ENCODE measurements at regions not wholly inside any gene's neighbourhood (a gene's known extent, or its start where the extent isn't known, plus 50 kb on each side); places are given as distances from the start of the nearest gene placed in this dataset.
"Not testable (repeated sequence)": the region's sequence is repeated elsewhere in the genome, so short reads cannot be mapped to it uniquely, and the experiment has no call there.

DNA sequence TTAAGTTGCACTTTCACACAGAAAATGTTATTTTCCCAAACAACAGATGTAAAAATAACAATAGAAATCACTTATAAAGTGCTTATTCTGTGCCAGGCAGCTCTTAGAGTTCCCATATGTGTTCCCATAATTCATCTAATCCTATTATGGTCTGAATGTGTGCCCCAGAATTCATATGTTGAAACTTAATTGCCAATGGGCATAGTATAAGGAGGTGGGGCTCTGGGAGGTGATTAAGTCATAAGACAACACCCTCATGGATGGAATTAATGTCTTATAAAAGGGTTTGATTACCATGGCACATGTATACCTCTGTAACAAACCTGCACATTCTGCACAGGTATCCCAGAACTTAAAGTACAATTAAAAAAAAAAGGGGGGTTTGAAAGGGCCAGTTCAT lies 92.7 kb downstream of the FZD1 start:
- DNase-seq: no peak

GRCh38 chr7:91357379-91357778 lies 93.1 kb downstream of the FZD1 start:
- DNase-seq: no peak

GRCh38 chr7:91357901-91358300 lies 93.7 kb downstream of the FZD1 start:
- no peak for DNase-seq

- no peak for DNase-seq
Measured at GRCh38 chr7:91358303-91358702, 94.1 kb downstream of the FZD1 start.

DNA sequence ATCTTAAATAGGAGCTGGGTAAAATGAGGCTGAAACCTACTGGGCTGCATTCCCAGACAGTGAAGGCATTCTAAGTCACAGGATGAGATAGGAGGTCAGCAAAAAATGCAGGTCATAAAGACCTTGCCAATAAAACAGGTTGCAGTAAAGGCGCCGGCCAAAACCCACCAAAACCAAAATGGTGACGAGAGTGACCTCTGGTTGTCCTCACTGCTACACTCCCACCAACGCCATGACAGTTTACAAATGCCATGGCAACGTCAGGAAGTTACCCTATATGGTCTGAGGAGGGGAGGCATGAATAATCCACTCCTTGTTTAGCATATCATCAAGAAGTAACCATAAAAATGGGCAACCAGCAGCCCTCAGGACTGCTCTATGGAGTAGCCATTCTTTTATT lies 100.9 kb downstream of the FZD1 start:
- DNase-seq: not testable (repeated sequence)

DNA sequence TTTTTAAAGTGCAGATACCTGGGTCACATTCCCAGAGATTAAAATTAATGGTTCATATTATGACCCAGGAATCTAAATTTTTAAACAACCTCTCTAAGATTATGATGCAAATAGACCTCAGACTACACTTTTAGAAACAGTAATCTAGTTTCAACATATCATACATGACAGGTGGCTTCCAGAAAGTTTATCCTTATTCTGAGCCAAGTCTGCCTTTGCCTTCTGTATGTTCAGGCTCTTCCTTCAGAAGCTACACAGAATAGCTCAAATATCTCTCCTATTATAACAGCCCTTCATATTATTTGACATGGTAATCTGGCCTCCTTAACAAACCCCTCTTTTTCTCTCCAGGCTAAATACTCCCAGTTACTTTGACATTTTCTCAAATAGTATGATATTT lies 101.9 kb downstream of the FZD1 start:
- DNase-seq: no peak

- no peak for DNase-seq
Measured at GRCh38 chr7:91367812-91368578, 103.8 kb downstream of the FZD1 start.

DNA sequence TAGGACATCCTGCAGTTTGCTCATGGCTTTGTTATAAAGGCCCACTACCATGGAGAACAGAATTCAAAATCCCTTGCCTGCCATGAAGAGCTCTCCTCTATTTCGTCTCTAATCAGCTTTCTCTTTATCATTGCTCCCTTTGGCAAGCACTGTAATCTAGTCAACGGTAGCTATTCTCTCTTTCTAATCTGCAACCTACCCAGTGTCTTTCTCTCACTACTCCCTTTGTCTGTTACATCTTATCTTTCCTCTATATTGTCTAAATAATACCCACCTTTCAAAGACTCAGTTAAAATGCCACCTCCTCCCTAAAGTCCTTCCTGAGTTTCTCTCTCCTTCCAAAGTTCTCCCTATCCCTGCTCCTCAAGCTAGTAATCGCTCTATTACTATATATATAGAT lies 108.1 kb downstream of the FZD1 start:
- DNase-seq: no peak

DNA sequence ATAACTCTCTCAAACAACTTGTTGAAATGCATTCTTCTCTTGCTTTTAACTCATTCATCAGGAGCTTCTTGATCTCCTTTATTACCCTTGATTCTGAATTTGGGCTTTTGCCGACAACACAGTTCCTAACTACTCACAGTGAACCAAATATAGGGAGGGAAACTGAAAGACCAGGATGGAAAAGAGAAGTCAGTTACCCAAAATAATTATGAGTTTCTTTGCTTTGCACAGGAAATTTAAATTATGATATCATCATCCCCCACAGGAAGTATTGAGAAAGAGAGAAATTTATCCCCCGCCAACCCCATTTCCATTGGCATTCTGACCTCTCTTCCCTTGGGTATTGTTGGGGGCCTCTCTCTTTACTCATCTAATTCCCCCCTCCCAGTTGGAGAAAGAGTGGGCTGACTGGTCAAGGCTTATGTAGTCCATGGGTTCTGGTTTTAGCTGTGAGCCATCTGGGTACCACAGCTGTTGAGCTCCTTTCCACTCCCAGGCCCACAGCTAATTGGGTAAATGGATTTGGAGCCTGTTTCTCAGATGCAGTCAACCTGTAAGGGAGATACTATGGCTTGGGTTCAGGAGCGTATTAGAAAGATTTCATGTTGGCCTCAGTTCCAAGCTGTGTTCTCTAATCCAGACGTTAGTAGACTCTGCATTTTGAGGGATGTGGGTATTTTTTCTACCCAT lies 109.0 kb downstream of the FZD1 start:
- DNase-seq: no peak

- DNase-seq: no peak
Measured at GRCh38 chr7:91374321-91374989, 110.2 kb downstream of the FZD1 start.

- no peak for DNase-seq
Measured at GRCh38 chr7:91375378-91375777, 111.1 kb downstream of the FZD1 start.

DNA sequence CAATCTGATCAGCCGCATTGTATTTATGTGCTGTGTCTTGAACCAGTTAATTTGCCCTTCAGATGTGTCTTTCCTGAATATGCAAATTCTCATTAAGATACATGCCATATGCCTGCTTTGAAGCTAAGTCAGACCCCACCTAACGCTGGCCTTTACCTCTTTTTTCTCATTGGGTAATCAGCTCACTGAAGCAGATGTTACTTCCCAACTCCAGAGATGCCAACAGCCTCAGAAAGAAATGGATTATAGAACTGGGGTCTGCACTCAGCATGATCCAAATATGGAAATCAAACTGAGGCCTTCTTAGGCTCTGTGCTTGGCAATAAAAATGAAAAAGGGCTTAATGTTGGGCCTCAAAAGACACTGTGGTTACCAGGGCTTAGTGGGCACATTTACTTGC lies 113.9 kb downstream of the FZD1 start:
- DNase-seq: no peak

GRCh38 chr7:91379236-91379635 lies 115.0 kb downstream of the FZD1 start:
- DNase-seq: no peak

DNA sequence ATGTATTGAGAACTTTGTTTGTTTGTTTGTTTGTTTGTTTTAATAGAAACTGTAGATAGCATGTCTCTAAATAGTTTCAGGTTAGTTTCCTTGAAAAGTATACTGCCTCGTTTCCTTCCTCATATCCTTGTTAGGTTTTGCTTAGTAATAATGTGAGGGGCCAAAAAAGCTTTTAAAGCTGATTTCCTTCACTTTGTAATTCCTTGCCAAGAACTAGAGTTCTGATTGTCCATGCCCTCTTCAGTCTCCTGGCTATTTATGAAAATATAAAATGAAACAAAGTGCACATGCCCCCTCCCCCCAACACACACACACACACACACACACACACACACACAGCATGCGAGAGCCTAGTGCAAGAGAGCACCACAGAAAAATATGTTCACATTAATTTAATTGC lies 115.8 kb downstream of the FZD1 start:
- no peak for DNase-seq

- DNase-seq: no peak
Measured at GRCh38 chr7:91383053-91383904, 119.0 kb downstream of the FZD1 start.

DNA sequence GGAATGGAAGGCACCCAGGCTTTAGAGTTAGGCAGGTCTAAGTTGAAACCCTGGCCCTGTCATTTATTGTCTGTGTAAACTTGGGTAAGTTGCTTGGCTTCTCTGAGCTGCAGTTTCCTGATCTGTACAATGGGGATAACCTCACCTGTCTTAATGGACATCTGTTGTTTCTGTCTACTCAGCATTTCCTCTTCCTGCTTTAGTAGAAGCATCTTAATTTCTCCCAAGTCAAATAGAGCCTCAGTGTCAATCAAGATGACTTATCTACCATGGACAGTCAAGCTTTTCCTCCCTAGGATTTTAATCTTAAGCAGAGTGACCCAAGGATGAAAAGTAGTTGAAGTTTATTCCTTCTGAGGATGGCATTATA lies 119.7 kb downstream of the FZD1 start:
- no peak for DNase-seq

DNA sequence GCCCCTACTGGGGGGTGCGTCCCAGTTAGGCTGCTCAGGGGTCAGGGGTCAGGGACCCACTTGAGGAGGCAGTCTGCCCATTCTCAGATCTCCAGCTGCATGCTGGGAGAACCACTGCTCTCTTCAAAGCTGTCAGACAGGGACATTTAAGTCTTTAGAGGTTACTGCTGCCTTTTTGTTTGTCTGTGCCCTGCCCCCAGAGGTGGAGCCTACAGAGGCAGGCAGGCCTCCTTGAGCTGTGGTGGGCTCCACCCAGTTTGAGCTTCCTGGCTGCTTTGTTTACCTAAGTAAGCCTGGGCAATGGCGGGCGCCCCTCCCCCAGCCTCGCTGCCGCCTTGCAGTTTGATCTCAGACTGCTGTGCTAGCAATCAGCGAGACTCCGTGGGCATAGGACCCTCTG lies 130.5 kb downstream of the FZD1 start:
- DNase-seq: not testable (repeated sequence)

DNA sequence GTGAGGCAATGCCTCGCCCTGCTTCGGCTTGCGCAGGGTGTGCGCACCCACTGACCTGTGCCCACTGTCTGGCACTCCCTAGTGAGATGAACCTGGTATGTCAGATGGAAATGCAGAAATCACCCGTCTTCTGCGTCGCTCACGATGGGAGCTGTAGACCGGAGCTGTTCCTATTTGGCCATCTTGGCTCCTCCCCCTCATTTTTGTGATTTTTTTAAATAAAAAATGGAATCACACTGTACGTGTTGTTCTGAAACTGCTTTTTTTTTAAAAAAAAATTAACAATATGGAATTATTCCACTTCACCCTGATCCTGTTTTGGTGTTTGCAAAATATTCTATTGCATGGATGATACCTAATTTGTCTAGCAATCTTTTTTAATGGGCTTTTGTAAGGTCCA lies 131.1 kb downstream of the FZD1 start:
- not testable (repeated sequence) for DNase-seq

- DNase-seq: no peak
Measured at GRCh38 chr7:91397096-91397495, 132.9 kb downstream of the FZD1 start.

DNA sequence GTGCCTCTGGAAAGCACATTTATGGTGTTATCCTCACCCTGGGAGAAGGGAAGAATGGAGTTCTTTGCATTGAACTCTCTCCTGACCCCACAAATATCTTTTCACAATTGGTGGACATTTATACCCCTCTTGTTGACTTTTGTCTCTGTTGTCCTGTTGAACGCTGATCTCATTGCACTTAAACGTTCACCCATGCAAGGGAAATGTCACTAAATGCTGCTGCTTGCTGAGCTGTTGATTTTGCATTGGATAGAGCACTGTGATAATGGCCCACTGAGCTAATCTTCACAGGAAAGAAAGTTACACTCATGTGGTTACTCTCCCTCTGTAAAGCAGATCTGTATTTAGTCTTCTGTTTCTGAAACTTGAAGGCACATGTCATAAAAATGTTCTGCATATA lies 133.4 kb downstream of the FZD1 start:
- DNase-seq: no peak

GRCh38 chr7:91398341-91398740 lies 134.1 kb downstream of the FZD1 start:
- DNase-seq: no peak

DNA sequence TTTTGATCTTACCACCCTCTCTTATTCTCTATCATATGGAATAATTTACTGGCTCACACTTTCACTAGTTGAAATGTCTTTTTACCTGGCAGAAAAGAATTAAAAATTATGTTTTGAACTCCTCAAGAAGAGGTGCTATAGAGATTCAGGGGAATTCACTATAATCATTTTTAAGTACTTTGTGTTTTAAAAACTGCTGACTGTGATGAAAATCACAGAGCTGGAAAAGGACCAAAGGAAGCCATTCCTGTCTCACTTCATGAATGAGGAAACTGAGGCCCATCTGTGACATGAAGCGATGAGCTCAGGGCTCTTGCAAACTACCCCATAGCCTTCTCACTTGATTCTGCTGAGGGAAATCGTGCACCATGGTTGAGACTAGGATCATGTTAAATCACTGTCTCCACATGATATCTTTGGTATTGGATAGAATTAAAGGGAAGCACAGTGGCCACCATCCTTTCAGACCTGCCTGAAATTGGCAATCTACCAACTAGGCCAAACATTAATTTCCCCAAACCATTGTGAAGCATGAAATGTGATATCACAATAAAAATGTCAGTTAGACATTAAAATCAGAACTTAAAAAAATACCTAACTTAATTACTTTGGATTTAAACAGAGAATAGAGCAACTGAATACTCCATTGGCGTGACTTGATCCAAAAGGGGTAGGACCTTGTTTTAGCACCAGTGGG lies 141.0 kb downstream of the FZD1 start:
- DNase-seq: no peak

- not testable (repeated sequence) for DNase-seq
Measured at GRCh38 chr7:91405873-91406272, 141.6 kb downstream of the FZD1 start.
